CD1c-positive myeloid dendritic cell (primary cell): ENCODE measurements at regions not wholly inside any gene's neighbourhood (a gene's known extent, or its start where the extent isn't known, plus 50 kb on each side); places are given as distances from the start of the nearest gene placed in this dataset.

Experiments used
- DNase-seq: peaks from one replicate; pipeline ENCODE4 v3.0.0-alpha.2; 2016; ENCODE audit errors: extremely low spot score

DNA sequence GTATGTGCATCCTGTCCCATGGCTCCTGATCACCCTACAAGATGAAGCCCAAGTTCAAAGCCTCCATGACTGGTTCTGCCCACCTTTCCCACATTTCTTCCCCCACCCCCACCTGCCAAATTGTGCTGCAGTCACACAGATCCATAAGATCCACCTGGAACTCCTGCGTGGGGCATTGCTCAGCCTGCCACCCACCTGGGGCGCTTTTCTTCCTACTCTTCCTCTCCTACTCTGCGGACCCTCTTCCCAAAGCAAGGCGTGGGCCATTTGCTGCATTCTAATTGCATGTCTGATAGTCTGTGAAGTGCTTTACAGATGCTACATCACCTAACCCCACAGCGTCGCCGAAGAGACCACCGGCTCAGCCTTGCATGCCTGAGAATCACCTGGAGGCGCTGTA is 402.4 kb upstream of the ID2 start:
- no peak for DNase-seq

DNA sequence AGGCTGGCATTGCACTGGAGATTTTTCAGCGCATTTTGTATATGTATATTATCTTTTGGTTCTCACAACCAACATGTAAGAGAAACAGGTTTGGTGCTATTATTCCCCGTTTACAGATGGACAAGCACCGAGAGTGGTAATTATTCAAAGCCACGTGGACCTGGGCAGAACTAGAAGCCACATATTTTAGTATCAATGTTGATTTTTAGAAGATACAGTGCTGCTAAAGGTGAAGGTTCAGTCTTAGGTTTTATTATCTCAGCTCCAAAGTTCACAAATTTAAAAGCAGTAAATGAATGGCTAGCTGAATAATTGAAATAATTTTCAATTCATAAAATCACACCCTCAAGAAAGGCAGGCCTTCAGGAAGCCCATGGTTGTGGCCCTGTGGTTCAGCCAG is 400.6 kb upstream of the ID2 start:
- DNase-seq: no peak

DNA sequence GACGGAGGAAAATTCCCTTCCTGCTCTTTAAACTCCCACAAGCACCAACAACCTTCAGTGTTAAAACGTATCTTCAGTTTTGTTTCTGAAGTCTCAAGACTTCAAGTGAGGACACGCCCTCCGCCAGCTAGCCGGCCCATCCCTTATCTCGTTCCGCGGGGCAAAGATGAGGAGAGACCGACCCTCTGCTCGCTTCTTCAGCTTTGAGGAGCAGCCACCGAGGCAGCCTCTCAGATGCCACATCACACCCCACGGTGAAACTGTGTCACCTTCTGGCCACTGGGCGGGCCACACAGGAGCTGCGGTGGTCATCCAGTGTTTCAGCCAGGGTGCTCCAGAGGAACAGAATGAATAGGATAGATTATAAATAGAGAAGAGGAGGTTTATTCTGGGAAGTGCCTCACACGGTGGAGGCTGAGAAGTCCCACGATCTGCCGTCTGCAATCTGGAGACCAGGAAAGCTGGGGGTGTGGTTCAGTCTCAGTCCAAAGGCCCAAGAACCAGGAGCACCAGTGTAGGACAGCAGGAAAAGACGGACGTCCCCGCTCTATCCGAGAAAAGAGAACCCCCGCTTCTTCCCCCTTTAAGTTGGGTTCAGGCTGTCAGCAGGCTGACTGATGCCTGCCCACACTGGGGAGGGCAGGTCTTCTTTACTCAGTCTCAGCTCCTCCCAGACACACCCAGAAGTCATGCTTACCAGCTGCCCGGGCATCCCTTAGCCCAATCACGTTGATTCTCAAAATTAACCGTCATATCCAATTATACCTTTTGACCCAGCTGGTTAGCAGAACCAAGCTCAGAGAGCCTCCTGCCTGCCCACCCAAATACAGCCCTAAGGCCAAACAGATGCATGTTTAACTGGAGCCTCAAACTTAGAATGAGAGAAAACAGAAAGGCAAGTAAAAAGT is 399.7 kb upstream of the ID2 start:
- no peak for DNase-seq

DNA sequence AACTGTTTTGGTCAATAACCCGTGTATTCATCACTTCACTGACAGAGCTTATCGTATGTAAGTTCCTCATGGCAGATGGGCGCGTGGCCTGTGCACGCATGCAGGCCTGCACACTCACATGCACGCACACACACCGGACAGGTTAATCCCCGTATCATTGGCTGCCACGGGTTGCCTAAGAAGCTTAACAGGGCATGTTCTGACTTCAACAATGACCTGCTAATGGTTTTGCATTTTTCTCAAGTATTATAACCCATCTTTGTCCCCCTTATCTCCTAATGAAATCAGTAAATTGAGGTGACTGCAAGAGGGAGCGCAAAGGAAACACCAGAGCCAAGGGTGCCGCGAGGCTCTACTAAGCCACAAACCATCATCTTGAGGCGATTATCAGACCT is 399.0 kb upstream of the ID2 start:
- DNase-seq: no peak

DNA sequence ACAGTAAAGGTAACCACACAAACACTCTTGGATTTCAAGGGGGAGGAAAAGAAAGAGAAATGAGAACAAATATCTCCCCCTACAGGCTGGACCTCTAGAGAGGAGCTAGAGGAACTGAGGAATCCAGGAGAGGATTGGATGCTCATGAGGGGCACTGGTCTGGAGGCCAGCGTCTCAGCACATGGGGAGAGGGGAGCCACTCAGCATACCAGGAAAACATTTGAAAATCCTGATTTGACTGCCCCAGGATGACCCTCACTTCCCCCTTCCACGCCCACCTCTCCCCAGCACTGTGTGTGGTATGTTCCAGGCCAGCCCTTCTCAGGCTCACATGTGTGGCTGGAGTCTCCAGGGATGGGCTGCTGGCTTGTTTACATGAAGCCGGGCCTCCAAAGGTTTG is 396.8 kb upstream of the ID2 start:
- DNase-seq: peak; percentile 32

DNA sequence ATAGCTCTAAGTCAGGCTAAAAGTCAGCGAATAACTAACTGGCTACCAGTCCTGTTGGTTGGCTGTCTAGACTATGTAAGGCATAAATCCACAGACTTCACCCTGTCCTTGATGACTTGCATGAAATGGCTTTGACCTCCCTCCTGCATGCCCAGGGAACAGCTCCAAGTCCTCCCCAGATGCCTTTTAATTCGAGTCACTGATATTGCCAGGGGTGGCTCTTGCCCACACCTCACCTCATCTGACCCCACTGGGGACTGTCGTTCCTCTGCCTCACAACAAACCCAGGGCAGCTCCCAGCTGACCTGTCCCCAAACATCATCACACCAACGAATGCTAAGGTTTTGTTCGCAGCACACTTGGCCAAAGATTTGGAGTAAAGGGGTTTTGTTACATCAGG is 396.0 kb upstream of the ID2 start:
- DNase-seq: no peak

DNA sequence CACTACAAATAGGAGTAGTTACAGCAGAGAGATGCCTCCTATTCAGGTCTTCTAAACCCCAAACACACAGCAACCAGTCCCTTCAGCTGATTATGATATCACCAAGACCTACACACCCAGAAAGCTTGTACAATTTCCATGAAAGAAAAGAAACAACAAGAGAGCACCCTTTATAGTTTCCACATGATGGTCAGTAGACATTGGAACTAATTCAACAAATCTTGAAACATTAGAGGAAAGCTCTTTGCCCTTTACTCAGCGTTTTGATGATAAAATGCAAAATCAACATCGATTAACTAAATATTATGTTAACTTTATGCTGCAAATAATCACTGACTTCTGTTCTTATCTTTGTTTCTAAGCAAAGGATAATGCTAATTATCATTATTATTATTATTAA is 393.6 kb upstream of the ID2 start:
- DNase-seq: no peak

DNA sequence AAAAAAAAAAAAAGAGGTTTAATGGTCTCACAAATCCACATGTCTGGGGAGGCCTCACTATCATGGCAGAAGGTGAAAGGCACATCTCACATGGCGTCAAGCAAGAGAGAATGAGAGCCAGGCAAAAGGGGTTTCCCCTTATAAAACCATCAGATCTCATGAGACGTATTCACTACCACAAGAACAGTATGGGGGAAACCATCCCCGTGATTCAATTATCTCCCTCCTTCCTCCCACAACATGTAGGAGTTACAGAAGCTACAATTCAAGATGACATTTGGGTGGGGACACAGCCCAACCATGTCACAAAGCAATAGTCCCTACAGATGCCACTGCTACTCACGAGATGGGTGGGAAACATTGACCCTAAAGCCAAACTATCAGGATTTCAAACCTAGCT is 392.7 kb upstream of the ID2 start:
- DNase-seq: no peak

DNA sequence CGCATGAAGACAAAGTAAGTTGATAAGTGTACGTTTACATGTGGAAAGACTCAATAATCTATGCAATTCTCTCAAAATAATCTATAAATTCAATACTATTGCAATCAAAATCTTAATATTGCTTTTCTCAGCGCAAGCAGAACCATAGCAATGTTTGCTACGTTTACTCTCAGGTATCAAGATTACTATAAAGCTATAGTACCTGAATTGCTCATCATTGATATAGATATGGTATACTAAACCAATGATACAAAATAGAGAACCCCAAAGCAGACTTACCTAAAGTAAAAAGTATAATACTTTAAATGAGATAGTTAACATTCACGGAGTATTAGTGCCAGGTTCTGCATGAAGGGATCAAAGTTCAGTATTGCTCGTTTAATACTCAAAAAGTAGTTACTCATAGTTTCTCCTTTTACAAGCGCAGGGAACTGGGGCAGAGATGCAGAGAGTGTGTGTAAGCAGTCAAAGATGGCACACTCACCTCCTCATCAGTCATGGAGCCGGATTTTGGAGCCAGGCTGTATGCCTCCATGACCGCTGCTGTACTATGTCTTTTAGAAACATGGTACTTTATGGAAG is 391.0 kb upstream of the ID2 start:
- no peak for DNase-seq

DNA sequence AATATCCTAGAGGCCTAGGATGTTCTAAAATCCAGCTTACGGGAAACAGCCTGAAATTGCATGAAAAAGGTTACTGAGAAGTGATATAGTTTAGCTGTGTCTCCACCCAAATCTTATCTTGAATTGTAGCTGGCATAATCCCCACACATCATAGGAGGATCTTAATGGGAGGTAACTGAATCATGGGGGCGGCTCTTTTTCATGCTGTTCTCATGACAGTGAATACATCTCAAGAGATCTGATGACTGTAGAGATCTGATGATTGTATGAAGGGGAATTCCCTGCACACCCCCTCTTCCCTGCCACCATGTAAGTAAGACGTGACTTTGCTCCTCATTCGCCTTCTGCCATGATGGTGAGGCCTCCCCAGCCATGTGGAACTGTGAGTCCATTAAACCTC is 385.6 kb upstream of the ID2 start:
- peak; percentile 45 for DNase-seq

DNA sequence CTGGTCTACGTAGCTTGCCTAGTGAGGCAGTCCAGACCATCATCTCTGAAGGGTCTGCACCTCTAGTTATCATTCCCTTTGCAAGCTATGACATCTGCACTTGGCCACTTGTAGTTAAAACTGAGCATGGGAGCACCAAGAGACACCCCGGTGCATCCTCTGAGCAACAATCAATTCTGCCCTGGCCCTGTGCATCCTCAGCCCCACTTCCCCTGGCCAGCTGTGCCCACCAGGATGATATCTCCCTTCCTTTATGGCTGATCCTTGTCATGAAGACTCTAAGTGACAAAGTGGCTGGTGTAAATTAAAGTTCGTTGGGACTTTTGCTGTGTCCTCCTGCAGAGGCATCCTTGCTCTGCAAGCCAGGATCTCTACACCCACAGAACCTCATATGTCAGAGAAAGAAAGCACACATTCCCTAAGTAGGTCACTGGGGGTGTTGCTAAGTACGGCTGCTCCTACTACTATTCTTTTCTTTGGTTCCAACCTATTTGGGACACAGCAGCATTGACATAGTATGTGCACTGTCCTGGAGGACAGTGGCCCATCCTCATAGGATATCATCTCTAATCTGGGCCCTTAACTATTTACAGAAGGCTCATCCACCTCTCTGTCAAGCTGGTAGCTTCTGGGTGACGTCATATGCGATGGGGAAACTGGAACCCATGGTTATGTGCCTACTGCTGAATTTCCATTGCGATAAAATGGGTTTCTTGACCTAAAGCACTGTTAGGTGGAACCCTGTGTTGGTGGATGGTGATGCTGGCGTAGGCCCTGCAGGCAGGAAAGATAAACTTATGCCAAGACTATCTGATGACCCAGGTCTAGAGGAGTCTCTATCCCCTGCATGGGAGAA is 384.3 kb upstream of the ID2 start:
- DNase-seq: no peak

DNA sequence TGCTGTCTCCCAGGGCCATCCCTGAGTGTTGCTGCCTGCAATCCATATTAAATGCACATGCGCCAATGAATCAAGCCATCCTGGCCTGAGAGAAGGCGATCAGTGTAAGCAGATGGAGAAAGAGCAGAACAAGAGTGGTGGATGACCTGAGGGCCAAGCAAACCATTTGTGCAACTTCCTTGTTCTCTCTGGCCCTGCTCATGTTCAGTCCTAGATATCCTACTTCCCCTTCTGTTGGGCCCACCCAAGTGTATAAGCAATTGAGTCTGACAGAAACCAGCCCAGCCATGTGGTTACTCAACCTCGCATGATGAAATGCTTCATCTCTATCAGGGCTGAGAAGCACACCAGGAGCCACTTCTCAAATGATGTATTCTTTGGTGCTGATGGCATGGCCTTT is 383.1 kb upstream of the ID2 start:
- DNase-seq: peak; percentile 94

DNA sequence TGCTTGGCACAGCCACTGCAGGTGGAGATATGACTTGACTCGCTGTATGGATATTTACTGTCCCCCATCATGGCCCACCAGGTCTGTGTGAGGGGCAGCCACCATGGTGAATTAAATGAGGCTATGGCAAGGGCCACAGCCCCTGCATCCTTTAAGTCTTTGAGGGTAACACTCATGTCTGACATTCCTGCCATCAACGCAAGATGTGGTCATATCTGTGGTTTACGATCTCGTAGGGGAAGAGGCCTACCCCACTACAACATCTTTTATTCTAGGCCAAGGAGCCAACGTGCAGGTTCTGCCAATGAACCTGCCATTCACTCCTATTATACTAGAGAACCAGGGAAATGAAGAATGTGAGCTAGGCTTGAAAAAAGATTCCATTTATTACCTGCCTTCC is 381.6 kb upstream of the ID2 start:
- DNase-seq: no peak

DNA sequence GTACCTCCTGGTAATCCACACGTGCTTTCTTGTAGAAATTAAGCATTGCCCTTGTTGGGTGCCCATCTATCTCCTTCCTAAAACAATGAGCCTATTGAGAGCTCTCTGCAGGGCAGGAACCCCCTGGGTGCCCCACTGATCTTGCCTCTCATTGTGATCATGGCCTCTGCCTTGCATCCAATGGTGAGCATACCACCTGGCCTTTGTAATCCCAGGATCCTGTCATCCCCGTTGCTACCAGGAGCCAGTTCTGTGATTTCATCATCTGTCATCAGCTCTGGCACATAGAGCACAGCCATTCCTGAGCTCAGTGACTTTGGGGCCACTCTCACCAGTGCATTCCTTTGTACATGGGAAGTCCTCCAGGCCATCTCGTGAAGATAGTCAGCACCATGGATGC is 381.0 kb upstream of the ID2 start:
- no peak for DNase-seq

DNA sequence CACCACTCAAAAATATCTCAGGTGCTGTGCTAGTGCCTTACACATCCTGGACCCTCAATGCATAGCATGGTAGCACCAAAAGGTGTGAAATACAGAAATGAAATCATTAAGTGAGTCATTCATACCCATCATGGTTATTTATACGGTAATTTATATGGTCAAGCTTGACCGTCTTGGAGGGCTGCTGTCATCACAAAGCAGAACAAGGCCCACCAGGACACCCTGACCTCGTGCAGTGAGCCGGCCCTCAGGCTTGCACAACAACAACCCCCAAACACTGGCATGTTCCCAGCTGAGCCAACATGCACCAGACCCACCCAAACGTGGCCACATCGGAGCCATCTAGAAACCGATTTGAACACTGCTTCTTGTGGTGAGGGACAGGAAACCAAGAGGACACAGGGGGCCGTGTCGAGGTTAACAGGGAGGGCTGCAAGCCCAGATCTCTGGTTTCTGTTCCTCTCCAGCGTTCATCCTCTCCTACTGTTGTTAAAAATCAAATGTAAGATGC is 378.5 kb upstream of the ID2 start:
- peak; percentile 91 for DNase-seq

DNA sequence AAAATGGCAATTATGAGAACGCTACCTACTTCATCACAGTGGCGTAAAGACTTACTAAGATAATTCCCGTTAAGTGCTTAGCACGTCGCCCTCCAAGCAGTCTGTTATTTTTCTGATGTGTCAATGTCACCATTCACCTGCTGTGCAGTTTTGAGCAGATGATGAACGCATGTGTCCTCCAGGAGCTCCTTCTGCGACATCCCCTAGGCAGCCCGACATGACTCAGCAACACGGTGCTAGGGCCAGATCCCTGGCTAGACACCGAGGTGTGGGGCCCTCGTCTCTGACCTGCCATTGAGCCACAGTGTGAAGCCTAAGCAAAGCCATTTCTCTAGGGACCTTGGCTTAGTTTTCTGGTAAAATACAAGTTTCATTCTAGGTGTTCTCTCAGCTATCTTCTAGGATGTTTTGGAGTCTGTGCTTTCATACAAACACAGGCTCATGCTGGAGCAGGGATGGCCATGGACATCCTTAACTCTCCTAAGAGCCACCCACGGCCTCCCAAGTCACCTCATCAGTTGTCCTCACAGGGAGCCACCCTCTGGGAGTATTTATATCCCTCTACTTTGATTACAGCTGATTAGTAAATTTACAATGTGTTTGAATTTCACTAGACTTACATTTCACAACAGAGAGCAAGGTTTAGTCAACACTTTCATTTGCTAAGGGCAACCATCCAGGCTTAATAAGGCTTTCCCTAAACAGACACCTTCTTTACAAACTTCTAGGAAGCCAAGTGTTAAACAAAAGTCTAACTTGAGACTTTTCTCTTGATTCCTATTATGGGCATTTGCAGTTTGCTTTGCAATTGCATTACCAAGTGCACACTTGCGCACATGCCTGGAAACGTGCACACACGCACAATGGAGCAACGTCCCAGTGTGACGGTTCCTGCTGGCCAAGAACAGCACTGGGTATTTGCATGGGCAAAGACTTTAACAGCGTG is 376.8 kb upstream of the ID2 start:
- peak; percentile 20 for DNase-seq

DNA sequence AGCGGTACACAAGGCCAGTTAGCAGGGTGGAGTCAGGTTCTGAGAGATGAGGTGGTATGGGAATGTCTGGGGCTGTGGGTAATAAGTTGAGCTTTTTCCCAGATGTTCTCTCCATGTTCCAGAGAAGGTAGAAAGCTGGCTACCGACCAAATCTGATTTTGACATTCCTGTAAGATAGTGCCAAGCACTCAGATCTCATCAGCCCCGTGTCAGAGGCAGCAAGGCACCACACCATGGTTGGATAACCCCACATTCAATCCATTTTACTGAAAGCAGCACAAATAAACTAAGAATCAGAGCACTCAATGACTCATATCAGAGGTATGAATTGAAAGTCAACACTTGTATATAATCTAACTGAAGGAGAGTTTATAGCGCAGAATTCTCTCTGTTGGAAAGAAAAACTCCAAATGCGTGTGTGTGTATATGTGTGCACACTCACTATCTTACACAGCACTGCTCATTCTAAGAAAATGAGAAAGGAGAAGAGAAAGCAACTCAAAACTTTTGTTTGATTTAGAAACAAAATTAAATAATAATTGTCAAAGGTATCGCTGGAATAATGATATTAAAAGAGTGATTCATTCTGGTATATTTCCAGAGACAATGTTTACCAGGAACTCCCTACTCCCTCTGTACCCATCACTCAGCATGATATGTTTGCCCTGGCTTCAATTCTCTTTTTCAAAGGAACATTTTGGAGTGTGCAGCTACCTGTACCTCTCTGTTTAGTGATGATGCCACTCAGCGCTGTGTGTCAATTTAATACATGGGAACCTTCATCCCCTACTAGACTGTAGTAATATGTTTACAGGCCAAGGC is 375.1 kb upstream of the ID2 start:
- no peak for DNase-seq

DNA sequence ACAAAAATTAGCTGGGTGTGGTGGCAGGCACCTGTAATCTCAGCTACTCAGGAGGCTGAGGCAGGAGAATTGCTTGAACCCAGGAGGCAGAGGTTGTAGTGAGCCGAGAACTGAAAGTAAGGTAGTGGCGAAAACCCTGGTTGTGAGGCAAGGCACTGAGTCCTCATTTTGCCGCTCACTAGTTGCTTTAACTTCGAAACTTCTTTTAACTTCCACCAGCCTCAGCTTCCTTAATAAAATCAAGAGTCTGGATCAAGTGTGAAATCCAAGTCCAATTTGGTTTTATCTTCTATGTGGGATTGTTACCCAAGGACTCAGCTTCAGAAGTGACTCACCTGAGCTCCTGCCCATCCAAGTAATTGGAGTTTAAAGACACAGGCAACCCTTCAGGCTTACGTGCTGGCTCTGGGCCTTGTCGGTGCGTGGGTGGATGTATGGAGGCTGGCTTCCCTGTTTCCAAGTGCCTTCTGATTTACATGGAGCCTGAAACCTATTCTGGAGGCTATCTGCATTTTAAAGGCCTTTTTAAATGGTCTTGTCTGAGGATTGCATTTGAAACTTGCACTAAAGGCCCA is 374.2 kb upstream of the ID2 start:
- peak; percentile 79 for DNase-seq

DNA sequence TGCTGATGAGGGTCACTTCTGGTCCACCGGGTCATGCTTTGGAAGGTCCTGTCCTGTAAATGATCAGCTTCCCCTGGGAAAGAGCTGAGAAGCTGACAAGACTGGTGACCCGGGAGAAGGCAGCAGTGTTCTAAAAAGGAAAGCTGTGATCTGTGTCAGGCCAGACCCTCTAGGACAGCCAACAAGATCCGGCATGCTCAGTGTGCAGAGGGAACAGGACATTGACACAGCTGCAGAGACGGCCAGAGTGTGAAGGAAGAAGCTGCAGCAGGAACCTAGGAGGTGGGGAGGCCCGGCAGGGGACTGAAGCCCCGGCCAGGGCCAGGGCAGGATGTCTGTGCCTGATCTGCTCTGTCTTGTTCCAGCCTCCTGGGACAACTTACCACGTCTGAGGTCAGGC is 372.7 kb upstream of the ID2 start:
- no peak for DNase-seq
